GM23338 (cell line): ENCODE measurements at regions not wholly inside any gene's neighbourhood (a gene's known extent, or its start where the extent isn't known, plus 50 kb on each side); places are given as distances from the start of the nearest gene placed in this dataset.

ENCODE experiments used
- ATAC-seq: fragments of 200-7000 bp; cut with Tn5 transposase; 3 replicates; pipeline ENCODE4 v1.9.1; 2020
- DNase-seq: peaks from one replicate; pipeline ENCODE4 v3.0.0-alpha.2; 2015; ENCODE audit warnings: low spot score
- H2AFZ ChIP-seq: fragments of 200-600 bp; sonication (generic); 2 replicates; pipeline ENCODE4 v1.8.0; 2016; ENCODE audit warnings: antibody characterized with exemption, mild to moderate bottlenecking, moderate library complexity
- H3F3A ChIP-seq: fragments of 200-600 bp; sonication (generic); replicated peaks from 2 replicates; pipeline ENCODE4 v1.8.0; 2017; ENCODE audit warnings: antibody characterized with exemption, mixed run types, low read depth
- H3K27ac ChIP-seq: fragments of 200-600 bp; sonication (generic); 2 replicates; pipeline ENCODE4 v1.6.1; 2016; ENCODE audit warnings: low read depth
- H3K27me3 ChIP-seq: fragments of 200-600 bp; sonication (generic); 2 replicates; pipeline ENCODE4 v1.8.0; 2016; ENCODE audit warnings: mild to moderate bottlenecking, mixed run types, moderate library complexity; ENCODE audit not compliant: insufficient read depth
- H3K36me3 ChIP-seq: fragments of 200-600 bp; sonication (generic); 2 replicates; pipeline ENCODE4 v1.8.0; 2016; ENCODE audit warnings: mild to moderate bottlenecking; ENCODE audit not compliant: insufficient read depth
- H3K4me1 ChIP-seq: fragments of 200-600 bp; sonication (generic); 2 replicates; pipeline ENCODE4 v1.8.0; 2016; ENCODE audit warnings: mild to moderate bottlenecking, moderate library complexity; ENCODE audit not compliant: insufficient read depth
- H3K4me2 ChIP-seq: fragments of 200-600 bp; sonication (generic); 2 replicates; pipeline ENCODE4 v1.7.1; 2017; ENCODE audit warnings: mixed run types
- H3K4me3 ChIP-seq: fragments of 200-600 bp; sonication (generic); 2 replicates; pipeline ENCODE4 v1.6.1; 2016; ENCODE audit warnings: mixed run types
- H3K79me2 ChIP-seq: fragments of 200-600 bp; sonication (generic); replicated peaks from 2 replicates; pipeline ENCODE4 v1.8.0; 2017; ENCODE audit warnings: mild to moderate bottlenecking; ENCODE audit not compliant: insufficient read depth
- H3K9me2 ChIP-seq: fragments of 200-600 bp; sonication (generic); 2 replicates; pipeline ENCODE4 v1.8.0; 2017; ENCODE audit not compliant: insufficient read depth
- H4K20me1 ChIP-seq: fragments of 200-600 bp; sonication (generic); replicated peaks from 2 replicates; pipeline ENCODE4 v1.8.0; 2017; ENCODE audit warnings: mild to moderate bottlenecking; ENCODE audit not compliant: insufficient read depth
- H3K27ac Mint-ChIP-seq: 2 replicates; pipeline ENCODE4 v1.8.0; 2020; ENCODE audit warnings: inconsistent platforms, mild to moderate bottlenecking, moderate library complexity, mixed read lengths
- H3K27me3 Mint-ChIP-seq: 3 replicates; pipeline ENCODE4 v1.8.0; 2022; ENCODE audit warnings: low read depth, mild to moderate bottlenecking, moderate library complexity, mixed read lengths, inconsistent platforms; ENCODE audit not compliant: insufficient read depth, poor library complexity
- H3K36me3 Mint-ChIP-seq: 3 replicates; pipeline ENCODE4 v1.8.0; 2021; ENCODE audit warnings: low read depth, mild to moderate bottlenecking, inconsistent platforms, moderate library complexity, mixed read lengths
- H3K4me1 Mint-ChIP-seq: 3 replicates; pipeline ENCODE4 v1.8.0; 2020; ENCODE audit warnings: mild to moderate bottlenecking, inconsistent platforms, mixed read lengths
- H3K4me3 Mint-ChIP-seq: 3 replicates; pipeline ENCODE4 v1.8.0; 2021; ENCODE audit warnings: moderate library complexity, mild to moderate bottlenecking, inconsistent platforms, mixed read lengths
- H3K9me3 Mint-ChIP-seq: 3 replicates; pipeline ENCODE4 v1.8.0; 2020; ENCODE audit warnings: moderate library complexity, mild to moderate bottlenecking, inconsistent platforms, mixed read lengths
- CREB1 ChIP-seq: fragments of 250-450 bp; sonication (Bioruptor Pico); IDR thresholded peaks from 2 replicates; pipeline ENCODE4 v1.5.0; 2020; ENCODE audit warnings: low read depth, mild to moderate bottlenecking, moderate library complexity
- EZH2 ChIP-seq: fragments of 200-600 bp; sonication (generic); IDR thresholded peaks from one replicate; pipeline ENCODE4 v1.8.0; 2017; ENCODE audit warnings: antibody characterized with exemption, mild to moderate bottlenecking, low read depth; ENCODE audit not compliant: unreplicated experiment
- EZH2phosphoT487 ChIP-seq: fragments of 200-600 bp; sonication (generic); IDR thresholded peaks from one replicate; pipeline ENCODE4 v1.8.1; 2018; ENCODE audit warnings: antibody characterized with exemption; ENCODE audit not compliant: unreplicated experiment
- JUNB ChIP-seq: IDR thresholded peaks from one replicate; pipeline ENCODE4 v1.6.1; 2016; ENCODE audit warnings: antibody characterized with exemption; ENCODE audit not compliant: unreplicated experiment
- NANOG ChIP-seq: IDR thresholded peaks from 2 replicates; pipeline ENCODE4 v1.6.1; 2016; ENCODE audit warnings: antibody characterized with exemption, borderline replicate concordance
- POLR2AphosphoS5 ChIP-seq: IDR thresholded peaks from 2 replicates; pipeline ENCODE4 v1.6.1; 2016; ENCODE audit warnings: antibody characterized with exemption, low read depth
- STAT1 ChIP-seq: IDR thresholded peaks from one replicate; pipeline ENCODE4 v1.6.1; 2016; ENCODE audit warnings: antibody characterized with exemption; ENCODE audit not compliant: unreplicated experiment
- ZNF331 ChIP-seq: fragments of 250-450 bp; sonication (Bioruptor Pico); IDR thresholded peaks from 2 replicates; pipeline ENCODE4 v1.5.0; 2020; ENCODE audit warnings: low read depth, mild to moderate bottlenecking, moderate library complexity
- ZNF462 ChIP-seq: fragments of 250-450 bp; sonication (Bioruptor Pico); IDR thresholded peaks from 2 replicates; pipeline ENCODE4 v1.5.0; 2020; ENCODE audit warnings: mild to moderate bottlenecking, moderate library complexity
- TF ChIP-seq, protein P1 (sequence below): IDR thresholded peaks from one replicate; pipeline ENCODE4 v1.6.1; 2018; ENCODE audit warnings: antibody characterized with exemption; ENCODE audit not compliant: unreplicated experiment

GRCh38 chr1:218880484-218881060, 293.1 kb upstream of the LYPLAL1 start:
- no peaks in the 10 kb centered on the region for H4K20me1 ChIP-seq
- no peaks in the 10 kb centered on the region for H3K4me1 ChIP-seq
- no peaks in the 10 kb centered on the region for H3F3A ChIP-seq
- no peak for ATAC-seq
- no peak overlapping the region for H3K4me3 ChIP-seq
- TF ChIP-seq NANOG, result no peak
- TF ChIP-seq JUNB, result no peak
- TF ChIP-seq STAT1, result no peak
- no peak for TF ChIP-seq POLR2AphosphoS5
- TF ChIP-seq CREB1 (CRISPR knock-in tag), result no peak
- TF ChIP-seq ZNF462, result no peak
- no peak for TF ChIP-seq ZNF331 (CRISPR knock-in tag)
- no peak for TF ChIP-seq EZH2phosphoT487
- TF ChIP-seq EZH2, result no peak
- TF ChIP-seq, protein P1, sequence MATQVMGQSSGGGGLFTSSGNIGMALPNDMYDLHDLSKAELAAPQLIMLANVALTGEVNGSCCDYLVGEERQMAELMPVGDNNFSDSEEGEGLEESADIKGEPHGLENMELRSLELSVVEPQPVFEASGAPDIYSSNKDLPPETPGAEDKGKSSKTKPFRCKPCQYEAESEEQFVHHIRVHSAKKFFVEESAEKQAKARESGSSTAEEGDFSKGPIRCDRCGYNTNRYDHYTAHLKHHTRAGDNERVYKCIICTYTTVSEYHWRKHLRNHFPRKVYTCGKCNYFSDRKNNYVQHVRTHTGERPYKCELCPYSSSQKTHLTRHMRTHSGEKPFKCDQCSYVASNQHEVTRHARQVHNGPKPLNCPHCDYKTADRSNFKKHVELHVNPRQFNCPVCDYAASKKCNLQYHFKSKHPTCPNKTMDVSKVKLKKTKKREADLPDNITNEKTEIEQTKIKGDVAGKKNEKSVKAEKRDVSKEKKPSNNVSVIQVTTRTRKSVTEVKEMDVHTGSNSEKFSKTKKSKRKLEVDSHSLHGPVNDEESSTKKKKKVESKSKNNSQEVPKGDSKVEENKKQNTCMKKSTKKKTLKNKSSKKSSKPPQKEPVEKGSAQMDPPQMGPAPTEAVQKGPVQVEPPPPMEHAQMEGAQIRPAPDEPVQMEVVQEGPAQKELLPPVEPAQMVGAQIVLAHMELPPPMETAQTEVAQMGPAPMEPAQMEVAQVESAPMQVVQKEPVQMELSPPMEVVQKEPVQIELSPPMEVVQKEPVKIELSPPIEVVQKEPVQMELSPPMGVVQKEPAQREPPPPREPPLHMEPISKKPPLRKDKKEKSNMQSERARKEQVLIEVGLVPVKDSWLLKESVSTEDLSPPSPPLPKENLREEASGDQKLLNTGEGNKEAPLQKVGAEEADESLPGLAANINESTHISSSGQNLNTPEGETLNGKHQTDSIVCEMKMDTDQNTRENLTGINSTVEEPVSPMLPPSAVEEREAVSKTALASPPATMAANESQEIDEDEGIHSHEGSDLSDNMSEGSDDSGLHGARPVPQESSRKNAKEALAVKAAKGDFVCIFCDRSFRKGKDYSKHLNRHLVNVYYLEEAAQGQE, result no peak
- Mint-ChIP-seq H3K4me1 (peaks cover 6% of the 10 kb centered on the region; the same call in 2 of the 3 replicates), H3K27me3 (peaks cover 2% of the 10 kb centered on the region), H3K27ac (no peak overlapping the region), H3K36me3 (no peaks in the 10 kb centered on the region), H3K9me3 (no peaks in the 10 kb centered on the region), H3K4me3 (no peak overlapping the region)
- no peaks in the 10 kb centered on the region for H3K79me2 ChIP-seq
- no peaks in the 10 kb centered on the region for H3K36me3 ChIP-seq
- no peak overlapping the region for H3K4me2 ChIP-seq
- no peaks in the 10 kb centered on the region for H3K27me3 ChIP-seq
- H2AFZ ChIP-seq, result no peak overlapping the region
- H3K27ac ChIP-seq, result no peak overlapping the region
- H3K9me2 ChIP-seq, result no peaks in the 10 kb centered on the region
- no peak for DNase-seq
